IMR-90 (cell line): ENCODE measurements at regions not wholly inside any gene's neighbourhood (a gene's known extent, or its start where the extent isn't known, plus 50 kb on each side); places are given as distances from the start of the nearest gene placed in this dataset.

Source experiments
- ATAC-seq: fragments of 200-7000 bp; cut with Tn5 transposase; 2 replicates; pipeline ENCODE4 v1.9.1; 2020; ENCODE audit warnings: low read depth, mild to moderate bottlenecking, moderate library complexity
- BruUV-seq: library from RNA; stranded (reverse); fragments of 400-500 nt; replicated peaks from 2 replicates; lab custom pipeline; 2021; lab: Mats Ljungman, UMichigan
- CTCF ChIA-PET: fragments of 300-600 bp; formaldehyde crosslinking; extraction: SDS; loops from one replicate; lab custom pipeline; 2021; ENCODE audit warnings: antibody characterized with exemption; lab: Yijun Ruan, JAX
- POLR2A ChIA-PET: fragments of 300-600 bp; sonication (Branson Sonifier 250); formaldehyde crosslinking; loops from one replicate; lab custom pipeline; 2022; ENCODE audit warnings: antibody characterized with exemption; ENCODE audit not compliant: unreplicated experiment; lab: Charles Lee
- DNase-seq: peaks from one replicate; pipeline ENCODE4 v3.0.0; 2013
- H2AFZ ChIP-seq: replicated peaks from 2 replicates; pipeline ENCODE3; 2013; ENCODE audit warnings: low read length, mild to moderate bottlenecking; ENCODE audit not compliant: poor library complexity
- H2AK5ac ChIP-seq: 2 replicates; pipeline ENCODE4 v1.6.1; 2013; ENCODE audit warnings: low read depth, low read length, inconsistent platforms
- H2AK9ac ChIP-seq: replicated peaks from 2 replicates; pipeline ENCODE3; 2013; ENCODE audit warnings: mild to moderate bottlenecking, low read depth, low read length, moderate library complexity; ENCODE audit not compliant: poor library complexity
- H2BK120ac ChIP-seq: 2 replicates; pipeline ENCODE4 v1.6.1; 2013; ENCODE audit warnings: low read depth, low read length, inconsistent platforms
- H2BK15ac ChIP-seq: 3 replicates; pipeline ENCODE4 v1.6.1; 2013; ENCODE audit warnings: low read depth, low read length, inconsistent platforms
- H2BK20ac ChIP-seq: 2 replicates; pipeline ENCODE4 v1.6.1; 2013; ENCODE audit warnings: low read depth, mild to moderate bottlenecking, inconsistent platforms, low read length, moderate library complexity
- H2BK5ac ChIP-seq: 2 replicates; pipeline ENCODE4 v1.6.1; 2013; ENCODE audit warnings: mild to moderate bottlenecking, low read depth, low read length, inconsistent platforms; ENCODE audit not compliant: poor library complexity, severe bottlenecking
- H3K14ac ChIP-seq: replicated peaks from 2 replicates; pipeline ENCODE4 v1.6.1; 2013; ENCODE audit warnings: low read depth, low read length, inconsistent platforms
- H3K18ac ChIP-seq: 2 replicates; pipeline ENCODE4 v1.6.1; 2013; ENCODE audit warnings: low read depth, low read length, control low read depth
- H3K23ac ChIP-seq: 2 replicates; pipeline ENCODE4 v1.6.1; 2013; ENCODE audit warnings: low read depth, low read length, inconsistent platforms
- H3K27ac ChIP-seq: 2 replicates; pipeline ENCODE4 v1.5.1; 2013; ENCODE audit warnings: mild to moderate bottlenecking, control low read depth, low read length; ENCODE audit not compliant: insufficient read depth
- H3K27me3 ChIP-seq: 2 replicates; pipeline ENCODE4 v1.6.1; 2013; ENCODE audit warnings: low read length; ENCODE audit not compliant: control insufficient read depth, insufficient read depth
- H3K36me3 ChIP-seq: 2 replicates; pipeline ENCODE4 v1.6.1; 2013; ENCODE audit warnings: low read length, mixed read lengths; ENCODE audit not compliant: control insufficient read depth, insufficient read depth
- H3K4ac ChIP-seq: 2 replicates; pipeline ENCODE4 v1.6.1; 2013; ENCODE audit warnings: low read depth, low read length, inconsistent platforms
- H3K4me1 ChIP-seq: 2 replicates; pipeline ENCODE4 v1.6.1; 2013; ENCODE audit warnings: low read length, mixed read lengths; ENCODE audit not compliant: control insufficient read depth, insufficient read depth
- H3K4me2 ChIP-seq: 2 replicates; pipeline ENCODE4 v1.6.1; 2013; ENCODE audit warnings: low read depth, mild to moderate bottlenecking, control low read depth, low read length, moderate library complexity
- H3K4me3 ChIP-seq: 2 replicates; pipeline ENCODE4 v1.5.1; 2013; ENCODE audit warnings: low read depth, mild to moderate bottlenecking, control low read depth, low read length, moderate library complexity; ENCODE audit not compliant: insufficient read depth
- H3K56ac ChIP-seq: 2 replicates; pipeline ENCODE4 v1.6.1; 2013; ENCODE audit warnings: low read length, inconsistent platforms; ENCODE audit not compliant: insufficient read depth; ENCODE audit errors: extremely low read depth
- H3K79me1 ChIP-seq, 2 experiments: 2 replicates each; pipeline ENCODE4 v1.6.1; 2013; ENCODE audit warnings: low read length in 2 of 2, inconsistent platforms in 1 of 2, low read depth in 1 of 2
- H3K9ac ChIP-seq: 2 replicates; pipeline ENCODE4 v1.6.1; 2013; ENCODE audit warnings: low read depth, low read length, control low read depth
- H3K9me1 ChIP-seq: 2 replicates; pipeline ENCODE4 v1.6.1; 2013; ENCODE audit warnings: low read length, inconsistent platforms; ENCODE audit not compliant: insufficient read depth
- H3K9me3 ChIP-seq: 2 replicates; pipeline ENCODE4 v1.6.1; 2013; ENCODE audit warnings: low read length; ENCODE audit not compliant: control insufficient read depth, insufficient read depth
- H4K20me1 ChIP-seq: 2 replicates; pipeline ENCODE4 v1.6.1; 2013; ENCODE audit warnings: low read length, inconsistent platforms; ENCODE audit not compliant: insufficient read depth
- H4K5ac ChIP-seq: 2 replicates; pipeline ENCODE4 v1.6.1; 2013; ENCODE audit warnings: mild to moderate bottlenecking, low read depth, low read length, control low read depth
- H4K8ac ChIP-seq, 2 experiments: 2 replicates each; pipeline ENCODE4 v1.6.1; 2013; ENCODE audit warnings: low read depth in 2 of 2, low read length in 2 of 2, control low read depth in 1 of 2, inconsistent platforms in 1 of 2
- H4K91ac ChIP-seq: 2 replicates; pipeline ENCODE4 v1.6.1; 2013; ENCODE audit warnings: low read depth, low read length, inconsistent platforms; ENCODE audit not compliant: insufficient read depth
- BHLHE40 ChIP-seq: fragments of 150-350 bp; IDR thresholded peaks from 2 replicates; pipeline ENCODE4 v1.6.1; 2016; ENCODE audit warnings: mild to moderate bottlenecking, low read depth, low read length
- CEBPB ChIP-seq: IDR thresholded peaks from 2 replicates; pipeline ENCODE4 v1.6.1; 2012; ENCODE audit warnings: low read depth, low read length, improper control_type of control experiment
- CHD1 ChIP-seq: IDR thresholded peaks from 2 replicates; pipeline ENCODE4 v1.6.1; 2012; ENCODE audit warnings: low read depth, low read length, improper control_type of control experiment
- FOS ChIP-seq: fragments of 150-350 bp; IDR thresholded peaks from 2 replicates; pipeline ENCODE4 v1.6.1; 2016; ENCODE audit warnings: low read depth, low read length
- MAFK ChIP-seq: IDR thresholded peaks from 2 replicates; pipeline ENCODE4 v1.6.1; 2012; ENCODE audit warnings: low read depth, low read length, improper control_type of control experiment
- MAZ ChIP-seq: IDR thresholded peaks from 2 replicates; pipeline ENCODE4 v1.6.1; 2012; ENCODE audit warnings: low read depth, mild to moderate bottlenecking, low read length, improper control_type of control experiment, moderate library complexity, borderline replicate concordance
- MXI1 ChIP-seq: IDR thresholded peaks from 2 replicates; pipeline ENCODE4 v1.6.1; 2012; ENCODE audit warnings: low read depth, mild to moderate bottlenecking, low read length, moderate library complexity, borderline replicate concordance
- NFE2L2 ChIP-seq: fragments of 150-350 bp; IDR thresholded peaks from 2 replicates; pipeline ENCODE4 v1.6.1; 2016; ENCODE audit warnings: low read depth, mild to moderate bottlenecking, low read length
- POLR2A ChIP-seq: IDR thresholded peaks from 2 replicates; pipeline ENCODE4 v1.6.1; 2012; ENCODE audit warnings: mild to moderate bottlenecking, low read depth, low read length
- RAD21 ChIP-seq: IDR thresholded peaks from 2 replicates; pipeline ENCODE4 v1.6.1; 2012; ENCODE audit warnings: low read length, improper control_type of control experiment
- RCOR1 ChIP-seq: IDR thresholded peaks from 2 replicates; pipeline ENCODE4 v1.6.1; 2012; ENCODE audit warnings: mild to moderate bottlenecking, low read length, improper control_type of control experiment; ENCODE audit not compliant: insufficient replicate concordance
- RFX5 ChIP-seq: IDR thresholded peaks from 2 replicates; pipeline ENCODE4 v1.8.0; 2012; ENCODE audit warnings: low read depth, mild to moderate bottlenecking, low read length, moderate library complexity
- SMC3 ChIP-seq: fragments of 150-350 bp; IDR thresholded peaks from 2 replicates; pipeline ENCODE4 v1.6.1; 2016; ENCODE audit warnings: low read depth, mild to moderate bottlenecking, antibody characterized with exemption, low read length, moderate library complexity
- WGBS, 2 experiments: methylation state at CpG; one replicate each; pipeline versions ENCODE4 v1.1.5 to v1.1.7; 2013; ENCODE audit warnings: missing lambda C conversion rate in 2 of 2; ENCODE audit not compliant: insufficient read length in 1 of 2; ENCODE audit errors: extremely low coverage in 2 of 2; 5-methylcytosine and 5-hydroxymethylcytosine counted together
- dilution Hi-C: fragments of 300-500 bp; cut with HindIII; formaldehyde crosslinking; loops from one replicate; pipeline ENCODE4 v1.14.3; 2018; ENCODE audit warnings: low sequenced_read_pairs; ENCODE audit not compliant: unreplicated experiment
- in situ Hi-C: fragments of 300-500 bp; cut with MboI; formaldehyde crosslinking; loops from 3 replicates; pipeline ENCODE4 v1.14.3; 2019; ENCODE audit warnings: low sequenced_read_pairs, inconsistent platforms, mixed read lengths
- intact Hi-C: fragments of 100-400 bp; cut with micrococcal nuclease; formaldehyde crosslinking; loops from 2 replicates; pipeline ENCODE4 v1.10.0; 2022
- TF ChIP-seq, protein P1 (sequence below): fragments of 150-350 bp; IDR thresholded peaks from 2 replicates; pipeline ENCODE4 v1.6.1; 2017; ENCODE audit warnings: mild to moderate bottlenecking, antibody characterized with exemption, low read length, low read depth
- TF ChIP-seq, protein P2 (sequence below): conservative IDR thresholded peaks from 2 replicates; pipeline ENCODE4 v1.5.1; 2012; ENCODE audit warnings: mild to moderate bottlenecking, low read depth, low read length, improper control_type of control experiment
- TF ChIP-seq, protein P3 (sequence below): fragments of 150-350 bp; IDR thresholded peaks from 2 replicates; pipeline ENCODE4 v1.6.1; 2016; ENCODE audit warnings: low read depth, mild to moderate bottlenecking, low read length, moderate library complexity, borderline replicate concordance

DNA sequence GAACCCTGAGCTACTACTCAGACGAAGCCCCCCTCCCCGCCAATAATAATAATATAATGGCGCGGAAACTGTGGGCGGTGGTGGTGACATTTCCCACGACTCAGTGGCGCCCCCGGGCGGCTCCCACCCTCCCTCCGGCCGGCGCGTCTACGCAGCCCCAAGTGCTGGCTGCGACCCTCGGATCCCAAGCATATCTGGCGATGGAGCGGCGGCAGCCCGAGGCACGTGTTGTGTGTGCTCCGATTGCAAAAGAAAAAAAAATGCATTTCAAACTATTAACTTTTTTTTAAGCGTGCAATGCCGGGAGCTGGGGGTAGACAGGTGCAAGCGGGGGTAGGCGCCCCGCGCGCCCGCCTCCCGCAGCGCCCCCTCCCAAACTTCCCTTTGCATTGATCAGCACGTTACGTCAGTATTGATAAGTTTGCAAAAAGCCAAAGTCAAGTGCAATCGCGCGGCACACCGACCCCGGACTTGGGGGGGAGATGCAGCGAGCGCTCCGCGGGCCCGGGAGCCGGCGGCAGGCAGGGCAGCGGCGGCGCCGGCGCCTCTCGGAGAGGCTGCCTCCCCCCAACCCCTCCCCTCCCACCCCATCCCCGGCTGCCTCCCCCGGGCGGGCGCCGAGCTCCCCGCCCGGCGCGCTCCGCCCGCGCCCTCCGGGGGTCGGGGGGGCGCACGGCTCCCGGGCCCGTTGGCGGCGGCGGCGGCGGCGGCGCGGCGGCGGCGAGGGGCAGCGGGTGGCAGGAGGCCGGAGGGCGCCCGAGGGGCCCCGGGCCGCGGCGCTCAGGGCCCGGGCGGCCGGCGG is 113.1 kb upstream of the MYL2 start:
- no peak overlapping the region for H3K23ac ChIP-seq
- no peak overlapping the region for H2BK120ac ChIP-seq
- H3K9me3 ChIP-seq: no peaks in the 10 kb centered on the region
- ATAC-seq: no peak
- no peak overlapping the region for H4K5ac ChIP-seq
- H3K14ac ChIP-seq: no peak overlapping the region
- no peaks in the 10 kb centered on the region for H3K4me1 ChIP-seq
- no peaks in the 10 kb centered on the region for H3K79me1 ChIP-seq
- no peaks in the 10 kb centered on the region for H3K36me3 ChIP-seq
- 0% methylated on average over 20 of the region's 93 CpGs; no CpG with 5 or more reads in 1 of the 2 experiments for WGBS, 2 experiments
- in situ Hi-C loops (no loop called here), intact Hi-C loops (no loop called here), dilution Hi-C loops (no loop called here)
- no peak overlapping the region for H2BK20ac ChIP-seq
- H3K56ac ChIP-seq: no peak overlapping the region
- H3K4ac ChIP-seq: no peak overlapping the region
- no peak overlapping the region for H2AK9ac ChIP-seq
- no peak overlapping the region for H3K18ac ChIP-seq
- DNase-seq: no peak
- ChIA-PET CTCF (no interaction called here), POLR2A (no interaction called here)
- no peak overlapping the region for H4K91ac ChIP-seq
- no peak overlapping the region for H3K9ac ChIP-seq
- H3K9me1 ChIP-seq: no peaks in the 10 kb centered on the region
- no peak overlapping the region for H2BK15ac ChIP-seq
- no peak overlapping the region for H2AK5ac ChIP-seq
- TF ChIP-seq MAZ (no peak), RCOR1 (no peak), SMC3 (no peak), CHD1 (no peak), MXI1 (no peak), BHLHE40 (no peak), FOS (no peak), POLR2A (no peak), MAFK (no peak), CEBPB (no peak), NFE2L2 (no peak), RFX5 (no peak), RAD21 (no peak)
- TF ChIP-seq, protein P1, sequence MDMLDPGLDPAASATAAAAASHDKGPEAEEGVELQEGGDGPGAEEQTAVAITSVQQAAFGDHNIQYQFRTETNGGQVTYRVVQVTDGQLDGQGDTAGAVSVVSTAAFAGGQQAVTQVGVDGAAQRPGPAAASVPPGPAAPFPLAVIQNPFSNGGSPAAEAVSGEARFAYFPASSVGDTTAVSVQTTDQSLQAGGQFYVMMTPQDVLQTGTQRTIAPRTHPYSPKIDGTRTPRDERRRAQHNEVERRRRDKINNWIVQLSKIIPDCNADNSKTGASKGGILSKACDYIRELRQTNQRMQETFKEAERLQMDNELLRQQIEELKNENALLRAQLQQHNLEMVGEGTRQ: no peak
- TF ChIP-seq, protein P2, sequence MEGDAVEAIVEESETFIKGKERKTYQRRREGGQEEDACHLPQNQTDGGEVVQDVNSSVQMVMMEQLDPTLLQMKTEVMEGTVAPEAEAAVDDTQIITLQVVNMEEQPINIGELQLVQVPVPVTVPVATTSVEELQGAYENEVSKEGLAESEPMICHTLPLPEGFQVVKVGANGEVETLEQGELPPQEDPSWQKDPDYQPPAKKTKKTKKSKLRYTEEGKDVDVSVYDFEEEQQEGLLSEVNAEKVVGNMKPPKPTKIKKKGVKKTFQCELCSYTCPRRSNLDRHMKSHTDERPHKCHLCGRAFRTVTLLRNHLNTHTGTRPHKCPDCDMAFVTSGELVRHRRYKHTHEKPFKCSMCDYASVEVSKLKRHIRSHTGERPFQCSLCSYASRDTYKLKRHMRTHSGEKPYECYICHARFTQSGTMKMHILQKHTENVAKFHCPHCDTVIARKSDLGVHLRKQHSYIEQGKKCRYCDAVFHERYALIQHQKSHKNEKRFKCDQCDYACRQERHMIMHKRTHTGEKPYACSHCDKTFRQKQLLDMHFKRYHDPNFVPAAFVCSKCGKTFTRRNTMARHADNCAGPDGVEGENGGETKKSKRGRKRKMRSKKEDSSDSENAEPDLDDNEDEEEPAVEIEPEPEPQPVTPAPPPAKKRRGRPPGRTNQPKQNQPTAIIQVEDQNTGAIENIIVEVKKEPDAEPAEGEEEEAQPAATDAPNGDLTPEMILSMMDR: no peak
- TF ChIP-seq, protein P3, sequence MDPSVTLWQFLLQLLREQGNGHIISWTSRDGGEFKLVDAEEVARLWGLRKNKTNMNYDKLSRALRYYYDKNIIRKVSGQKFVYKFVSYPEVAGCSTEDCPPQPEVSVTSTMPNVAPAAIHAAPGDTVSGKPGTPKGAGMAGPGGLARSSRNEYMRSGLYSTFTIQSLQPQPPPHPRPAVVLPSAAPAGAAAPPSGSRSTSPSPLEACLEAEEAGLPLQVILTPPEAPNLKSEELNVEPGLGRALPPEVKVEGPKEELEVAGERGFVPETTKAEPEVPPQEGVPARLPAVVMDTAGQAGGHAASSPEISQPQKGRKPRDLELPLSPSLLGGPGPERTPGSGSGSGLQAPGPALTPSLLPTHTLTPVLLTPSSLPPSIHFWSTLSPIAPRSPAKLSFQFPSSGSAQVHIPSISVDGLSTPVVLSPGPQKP: no peak
- H3K4me2 ChIP-seq: no peak overlapping the region
- H4K20me1 ChIP-seq: no peaks in the 10 kb centered on the region
- no peak overlapping the region for H2AFZ ChIP-seq
- peaks cover 49% of the 10 kb centered on the region for H3K27me3 ChIP-seq
- BruUV-seq: no TSS peak
- H3K4me3 ChIP-seq: no peak overlapping the region
- no peak overlapping the region for H2BK5ac ChIP-seq
- H4K8ac ChIP-seq: no peak overlapping the region
- no peak overlapping the region for H3K27ac ChIP-seq
